Fibroblast of the aortic adventitia (primary cell): ENCODE measurements at regions not wholly inside any gene's neighbourhood (a gene's known extent, or its start where the extent isn't known, plus 50 kb on each side); places are given as distances from the start of the nearest gene placed in this dataset.
"Not testable (repeated sequence)": the region's sequence is repeated elsewhere in the genome, so short reads cannot be mapped to it uniquely, and the experiment has no call there.

Experiments used
- DNase-seq: peaks from one replicate; pipeline ENCODE4 v3.0.0-alpha.2; 2010; ENCODE audit warnings: low read depth
- H3K4me3 ChIP-seq: 2 replicates; pipeline ENCODE4 v1.5.1; 2011; ENCODE audit warnings: low read depth, mild to moderate bottlenecking, control low read depth, low read length, moderate library complexity
- TF ChIP-seq, protein P1 (sequence below): IDR thresholded peaks from 2 replicates; pipeline ENCODE4 v1.5.1; 2011; ENCODE audit warnings: mild to moderate bottlenecking, low read length, control low read depth, inconsistent platforms; ENCODE audit not compliant: insufficient read depth

DNA sequence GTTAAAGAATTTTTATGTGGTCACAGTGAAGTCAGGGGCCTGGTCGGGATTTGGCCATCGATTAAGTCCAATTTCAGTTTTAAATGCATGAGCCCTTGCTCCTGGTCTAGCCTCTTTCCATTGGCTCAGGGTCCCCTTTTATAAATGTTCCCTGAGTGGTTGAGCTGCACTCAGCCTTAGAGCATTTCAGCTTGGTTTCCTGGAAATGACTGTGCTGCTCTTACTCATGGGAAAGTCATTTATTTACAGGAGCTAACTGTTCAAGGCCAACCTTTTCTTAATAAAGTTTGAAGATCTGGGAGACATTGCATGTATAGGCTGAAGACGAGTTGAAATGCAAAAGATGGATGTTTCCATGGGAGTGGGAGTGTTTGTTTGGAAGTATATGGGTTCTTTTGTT, 98.8 kb upstream of the CLNK start:
- no peak overlapping the region for H3K4me3 ChIP-seq
- DNase-seq, result peak; percentile 83
- TF ChIP-seq, protein P1, sequence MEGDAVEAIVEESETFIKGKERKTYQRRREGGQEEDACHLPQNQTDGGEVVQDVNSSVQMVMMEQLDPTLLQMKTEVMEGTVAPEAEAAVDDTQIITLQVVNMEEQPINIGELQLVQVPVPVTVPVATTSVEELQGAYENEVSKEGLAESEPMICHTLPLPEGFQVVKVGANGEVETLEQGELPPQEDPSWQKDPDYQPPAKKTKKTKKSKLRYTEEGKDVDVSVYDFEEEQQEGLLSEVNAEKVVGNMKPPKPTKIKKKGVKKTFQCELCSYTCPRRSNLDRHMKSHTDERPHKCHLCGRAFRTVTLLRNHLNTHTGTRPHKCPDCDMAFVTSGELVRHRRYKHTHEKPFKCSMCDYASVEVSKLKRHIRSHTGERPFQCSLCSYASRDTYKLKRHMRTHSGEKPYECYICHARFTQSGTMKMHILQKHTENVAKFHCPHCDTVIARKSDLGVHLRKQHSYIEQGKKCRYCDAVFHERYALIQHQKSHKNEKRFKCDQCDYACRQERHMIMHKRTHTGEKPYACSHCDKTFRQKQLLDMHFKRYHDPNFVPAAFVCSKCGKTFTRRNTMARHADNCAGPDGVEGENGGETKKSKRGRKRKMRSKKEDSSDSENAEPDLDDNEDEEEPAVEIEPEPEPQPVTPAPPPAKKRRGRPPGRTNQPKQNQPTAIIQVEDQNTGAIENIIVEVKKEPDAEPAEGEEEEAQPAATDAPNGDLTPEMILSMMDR, result no peak

DNA sequence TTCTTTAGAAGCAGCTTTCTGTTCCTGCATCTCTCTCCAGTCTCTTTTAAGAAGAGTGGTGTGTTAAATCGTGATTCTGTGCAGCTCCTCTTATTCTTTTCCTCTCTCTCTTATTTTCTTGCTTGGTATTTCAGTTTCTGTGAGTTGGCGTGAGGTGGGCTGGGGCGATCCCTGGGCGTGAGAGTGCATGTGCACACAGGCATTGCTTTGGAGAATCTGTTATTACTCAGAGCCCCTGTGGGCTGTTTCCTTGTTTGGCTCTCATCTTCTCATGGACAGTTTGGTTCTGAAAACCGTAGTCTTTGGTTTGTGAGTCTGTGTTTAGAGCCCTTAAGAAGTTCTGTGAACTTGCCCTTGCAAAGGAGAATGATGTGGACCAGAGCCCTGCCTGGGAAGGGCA, 97.2 kb upstream of the CLNK start:
- no peak overlapping the region for H3K4me3 ChIP-seq
- TF ChIP-seq, protein P1, result no peak
- no peak for DNase-seq

DNA sequence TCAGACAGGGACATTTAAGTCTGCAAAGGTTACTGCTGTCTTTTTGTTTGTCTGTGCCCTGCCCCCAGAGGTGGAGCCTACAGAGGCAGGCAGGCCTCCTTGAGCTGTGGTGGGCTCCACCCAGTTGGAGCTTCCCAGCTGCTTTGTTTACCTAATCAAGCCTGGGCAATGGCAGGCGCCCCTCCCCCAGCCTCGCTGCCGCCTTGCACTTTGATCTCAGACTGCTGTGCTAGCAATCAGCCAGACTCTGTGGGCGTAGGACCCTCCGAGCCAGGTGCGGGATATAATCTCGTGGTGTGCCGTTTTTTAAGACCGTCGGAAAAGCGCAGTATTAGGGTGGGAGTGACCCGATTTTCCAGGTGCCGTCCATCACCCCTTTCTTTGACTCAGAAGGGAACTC, 96.2 kb upstream of the CLNK start:
- DNase-seq, H3K4me3 ChIP-seq: not testable (repeated sequence)

DNA sequence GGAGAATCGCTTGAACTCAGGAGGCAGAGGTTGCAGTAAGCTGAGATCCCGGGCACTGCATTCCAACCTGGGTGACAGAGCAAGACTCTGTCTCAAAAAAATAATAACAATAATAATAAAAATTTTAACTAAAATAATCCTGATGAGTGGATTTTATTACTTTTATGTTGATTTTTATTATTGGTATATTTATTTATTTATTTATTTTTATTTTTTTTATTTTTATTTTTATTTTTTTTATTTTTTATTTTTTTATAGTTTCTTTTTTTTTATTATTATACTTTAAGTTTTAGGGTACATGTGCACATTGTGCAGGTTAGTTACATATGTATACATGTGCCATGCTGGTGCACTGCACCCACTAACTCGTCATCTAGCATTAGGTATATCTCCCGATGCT, 90.6 kb upstream of the CLNK start:
- not testable (repeated sequence) for DNase-seq

DNA sequence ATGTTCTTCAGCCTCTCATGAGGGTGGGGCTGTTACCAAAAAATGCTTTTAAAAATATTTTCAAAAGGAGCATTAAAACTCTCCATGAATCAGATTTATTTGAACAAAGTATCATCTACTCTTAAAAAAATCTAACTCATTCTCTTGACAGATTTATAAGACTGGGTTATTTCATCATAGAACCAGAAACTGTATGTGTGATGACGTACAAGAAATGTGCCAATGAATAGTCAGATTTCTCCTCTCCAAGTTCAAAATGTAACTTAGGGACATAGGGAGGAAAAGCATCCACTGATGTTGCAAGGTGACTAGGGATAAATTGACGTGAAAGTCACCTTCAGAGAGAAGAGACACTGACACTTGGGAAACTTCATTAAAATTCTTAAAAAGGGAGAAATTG, 89.1 kb upstream of the CLNK start:
- DNase-seq, result no peak
- TF ChIP-seq, protein P1, result no peak
- no peak overlapping the region for H3K4me3 ChIP-seq

More for the DNA sequence above, 90.6 kb upstream of the CLNK start:
- not testable (repeated sequence) for H3K4me3 ChIP-seq

DNA sequence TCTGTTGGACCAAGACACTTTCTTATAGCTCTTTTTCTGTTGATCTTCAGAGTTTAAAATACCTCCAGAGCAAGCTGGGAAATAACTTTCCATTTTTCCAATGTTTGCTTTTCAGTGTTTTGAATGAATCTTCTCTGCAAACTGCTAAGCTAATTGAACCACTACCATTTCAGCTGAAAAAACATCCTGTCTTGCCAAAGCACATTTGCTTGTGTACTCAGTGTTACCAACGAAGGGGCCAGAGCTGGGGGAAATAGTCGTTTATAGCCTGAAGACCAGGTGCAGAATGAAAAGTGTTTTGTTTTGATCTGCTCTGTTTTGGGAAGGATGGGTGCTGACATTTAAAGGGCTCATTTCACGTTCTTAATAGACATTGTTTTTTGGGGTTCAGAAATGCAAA, 88.4 kb upstream of the CLNK start:
- no peak for DNase-seq
- TF ChIP-seq, protein P1, result no peak
- H3K4me3 ChIP-seq, result no peak overlapping the region

DNA sequence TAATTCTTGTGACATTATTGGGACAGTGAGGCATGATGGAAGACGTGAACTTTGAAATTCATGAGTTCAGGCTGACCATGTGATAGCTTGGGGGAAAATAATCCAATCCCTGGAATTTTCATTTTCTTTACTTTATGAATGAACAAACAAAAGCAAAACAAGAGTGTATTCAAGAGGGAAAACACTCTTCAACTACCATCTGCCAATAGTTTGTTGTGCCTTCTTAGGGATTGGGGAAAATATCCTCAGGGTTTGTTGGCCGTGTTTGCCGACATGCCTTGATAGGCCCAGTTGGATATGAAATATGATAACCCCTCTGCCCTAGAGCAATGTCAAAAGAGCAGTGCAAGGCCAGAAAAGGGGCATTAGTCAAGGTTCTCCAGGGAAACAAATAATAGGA, 80.8 kb upstream of the CLNK start:
- no peak for DNase-seq
- TF ChIP-seq, protein P1, result no peak
- no peak overlapping the region for H3K4me3 ChIP-seq

DNA sequence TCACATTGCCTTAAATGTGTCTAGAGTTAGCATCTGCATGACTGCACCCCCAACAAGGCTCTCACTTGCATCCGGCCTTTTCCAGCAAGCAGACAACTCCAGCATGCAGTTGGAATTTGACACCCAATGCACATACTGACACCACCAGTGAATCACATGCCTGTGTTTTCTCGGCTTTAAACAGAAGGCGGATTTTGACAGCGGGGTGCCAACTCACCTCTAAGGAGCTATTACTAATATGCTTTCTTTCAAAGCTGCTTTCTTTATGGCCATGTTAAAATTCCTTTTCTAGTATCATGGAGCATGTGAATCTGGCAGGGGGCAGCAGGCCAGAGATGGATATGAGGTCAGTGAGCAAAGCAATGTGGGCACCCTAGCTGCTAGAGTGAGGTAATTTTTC, 78.0 kb upstream of the CLNK start:
- H3K4me3 ChIP-seq, result no peak overlapping the region
- TF ChIP-seq, protein P1, result no peak
- DNase-seq, result peak; percentile 69
